ENCODE measurements at regions not wholly inside any gene's neighbourhood (a gene's known extent, or its start where the extent isn't known, plus 50 kb on each side); places are given as distances from the start of the nearest gene placed in this dataset.

- no peak overlapping the region for H3K4me2 ChIP-seq (replicated peaks; ENCODE audit: extremely low read depth, low read length, poor library complexity, severe bottlenecking)
- H3K4me3 ChIP-seq (replicated peaks in 1 of 3; ENCODE audit: low read depth in 2 of 3, low read length in 3 of 3): no peak overlapping the region
- Mint-ChIP-seq H3K4me3 (no peak overlapping the region), H3K27me3 (ENCODE audit: low read depth in 3 of 3) (no peaks in the 10 kb centered on the region), H3K27ac (no peak overlapping the region), H3K36me3 (no peaks in the 10 kb centered on the region), H3K9me3 (peaks cover 0 to 2% (median 0%) of the 10 kb centered on the region in 7 donors), H3K4me1 (no peaks in the 10 kb centered on the region)
- H2AFZ ChIP-seq (ENCODE audit: insufficient read depth, low read depth, low read length, poor library complexity, severe bottlenecking): no peak overlapping the region
- H3K27ac ChIP-seq (ENCODE audit: low read depth in 1 of 2, low read length in 2 of 2): no peak overlapping the region
- H3K27me3 ChIP-seq (ENCODE audit: control insufficient read depth in 2 of 2, insufficient read depth in 2 of 2, low read length in 2 of 2): no peaks in the 10 kb centered on the region
- no peak for DNase-seq
- no peaks in the 10 kb centered on the region for H4K20me1 ChIP-seq (ENCODE audit: insufficient read depth, low read length)
- no peak for TF ChIP-seq CTCF (IDR thresholded peaks at IDR 0.05)
- intact Hi-C loops (cut with micrococcal nuclease): no loop called here
- H3K9ac ChIP-seq (ENCODE audit: insufficient read depth, low read length, poor library complexity, severe bottlenecking): no peak overlapping the region
- H3K4me1 ChIP-seq (ENCODE audit: control insufficient read depth in 1 of 2, insufficient read depth in 2 of 2, low read length in 2 of 2): no peaks in the 10 kb centered on the region
- peaks cover 0 to 4% of the 10 kb centered on the region in 2 donors for H3K9me3 ChIP-seq (replicated peaks in 1 of 2; ENCODE audit: control insufficient read depth in 1 of 2, insufficient read depth in 1 of 2, low read length in 2 of 2)
- WGBS (ENCODE audit: insufficient coverage): 100% methylated on average over 1 of the region's 1 CpG
- H3K36me3 ChIP-seq (replicated peaks in 1 of 2; ENCODE audit: control insufficient read depth in 1 of 2, insufficient read depth in 2 of 2, low read length in 2 of 2): no peaks in the 10 kb centered on the region
- H3K79me2 ChIP-seq (ENCODE audit: insufficient read depth, low read length): no peaks in the 10 kb centered on the region
These were observed 230.0 kb upstream of the CNTN3 start for GRCh38 chr3:74844428-74844827.

- H3K4me3 ChIP-seq (replicated peaks in 1 of 3; ENCODE audit: low read depth in 2 of 3, low read length in 3 of 3): no peak overlapping the region
- H3K4me1 Mint-ChIP-seq: no peaks in the 10 kb centered on the region
These were observed 228.2 kb upstream of the CNTN3 start for GRCh38 chr3:74842649-74843048.

More at GRCh38 chr3:74842649-74843048, 228.2 kb upstream of the CNTN3 start:
- Histone ChIP-seq H2AFZ (ENCODE audit: insufficient read depth, low read depth, low read length, poor library complexity, severe bottlenecking) (no peak overlapping the region), H3K27me3 (ENCODE audit: control insufficient read depth in 2 of 2, insufficient read depth in 2 of 2, low read length in 2 of 2) (no peaks in the 10 kb centered on the region), H3K9me3 (replicated peaks in 1 of 2; ENCODE audit: control insufficient read depth in 1 of 2, insufficient read depth in 1 of 2, low read length in 2 of 2) (peaks cover 0 to 4% of the 10 kb centered on the region in 2 donors), H3K27ac (ENCODE audit: low read depth in 1 of 2, low read length in 2 of 2) (no peak overlapping the region), H3K4me1 (ENCODE audit: control insufficient read depth in 1 of 2, insufficient read depth in 2 of 2, low read length in 2 of 2) (no peaks in the 10 kb centered on the region), H3K9ac (ENCODE audit: insufficient read depth, low read length, poor library complexity, severe bottlenecking) (no peak overlapping the region), H3K36me3 (replicated peaks in 1 of 2; ENCODE audit: control insufficient read depth in 1 of 2, insufficient read depth in 2 of 2, low read length in 2 of 2) (no peaks in the 10 kb centered on the region), H3K79me2 (ENCODE audit: insufficient read depth, low read length) (no peaks in the 10 kb centered on the region), H3K4me2 (replicated peaks; ENCODE audit: extremely low read depth, low read length, poor library complexity, severe bottlenecking) (no peak overlapping the region), H4K20me1 (ENCODE audit: insufficient read depth, low read length) (no peaks in the 10 kb centered on the region)
- no peak for TF ChIP-seq CTCF (IDR thresholded peaks at IDR 0.05)
- H3K36me3 Mint-ChIP-seq: no peaks in the 10 kb centered on the region
- no peaks in the 10 kb centered on the region for H3K27me3 Mint-ChIP-seq (ENCODE audit: low read depth in 3 of 3)
- DNase-seq: no peak
- no peak overlapping the region for H3K4me3 Mint-ChIP-seq
- intact Hi-C loops (cut with micrococcal nuclease): no loop called here
- H3K9me3 Mint-ChIP-seq: peaks cover 0 to 2% (median 0%) of the 10 kb centered on the region in 7 donors
- H3K27ac Mint-ChIP-seq: no peak overlapping the region
- WGBS (ENCODE audit: insufficient coverage): no CpG with 5 or more reads among the region's 2 CpGs

All from CD14-positive monocyte (primary cell).